HEK293 (cell line): ENCODE measurements at regions not wholly inside any gene's neighbourhood (a gene's known extent, or its start where the extent isn't known, plus 50 kb on each side); places are given as distances from the start of the nearest gene placed in this dataset.

Experiments
- CTCF ChIP-seq: fragments of 450-650 bp; formaldehyde crosslinking; IDR thresholded peaks from 2 replicates; pipeline ENCODE4 v1.5.1; 2016; ENCODE audit warnings: missing biosample characterization, missing genetic modification characterization
- IKZF3 ChIP-seq: fragments of 450-650 bp; IDR thresholded peaks from 2 replicates; pipeline ENCODE4 v1.5.0; 2018; ENCODE audit warnings: missing biosample characterization, mild to moderate bottlenecking, missing genetic modification characterization, moderate library complexity
- KLF1 ChIP-seq: fragments of 450-650 bp; formaldehyde crosslinking; IDR thresholded peaks from 2 replicates; pipeline ENCODE4 v1.5.1; 2016; ENCODE audit warnings: missing biosample characterization, missing genetic modification characterization
- REPIN1 ChIP-seq: fragments of 450-650 bp; formaldehyde crosslinking; IDR thresholded peaks from 2 replicates; pipeline ENCODE4 v1.5.1; 2017; ENCODE audit warnings: missing biosample characterization, missing genetic modification characterization, low read depth
- ZBTB17 ChIP-seq: fragments of 450-650 bp; formaldehyde crosslinking; IDR thresholded peaks from 2 replicates; pipeline ENCODE4 v1.5.1; 2016; ENCODE audit warnings: missing biosample characterization, missing genetic modification characterization
- ZBTB26 ChIP-seq: fragments of 450-650 bp; formaldehyde crosslinking; optimal IDR thresholded peaks from 2 replicates; pipeline ENCODE3; 2016; ENCODE audit warnings: missing biosample characterization, mild to moderate bottlenecking, missing genetic modification characterization
- ZFP3 ChIP-seq: fragments of 450-650 bp; formaldehyde crosslinking; IDR thresholded peaks from 2 replicates; pipeline ENCODE4 v1.5.1; 2016; ENCODE audit warnings: low read depth, missing biosample characterization, missing genetic modification characterization
- ZNF629 ChIP-seq: fragments of 450-650 bp; formaldehyde crosslinking; IDR thresholded peaks from 2 replicates; pipeline ENCODE4 v1.5.1; 2017; ENCODE audit warnings: missing biosample characterization, missing genetic modification characterization
- ZNF76 ChIP-seq: fragments of 450-650 bp; formaldehyde crosslinking; IDR thresholded peaks from 2 replicates; pipeline ENCODE4; 2016; ENCODE audit warnings: low read depth, missing biosample characterization, missing genetic modification characterization, borderline replicate concordance

- TF ChIP-seq ZFP3: no peak
- TF ChIP-seq CTCF (tag by site-specific recombination): no peak
- no peak for TF ChIP-seq ZNF629 (tag by site-specific recombination)
- TF ChIP-seq IKZF3 (tag by site-specific recombination): no peak
- TF ChIP-seq KLF1: no peak
- TF ChIP-seq ZNF76 (tag by site-specific recombination): no peak
- no peak for TF ChIP-seq ZBTB26 (tag by site-specific recombination)
- TF ChIP-seq REPIN1 (tag by site-specific recombination): no peak
- TF ChIP-seq ZBTB17 (tag by site-specific recombination): no peak
Measured at GRCh38 chr4:103885152-103885551, 165.4 kb upstream of the TACR3 start.
